ENCODE measurements at regions not wholly inside any gene's neighbourhood (a gene's known extent, or its start where the extent isn't known, plus 50 kb on each side); places are given as distances from the start of the nearest gene placed in this dataset.

DNA sequence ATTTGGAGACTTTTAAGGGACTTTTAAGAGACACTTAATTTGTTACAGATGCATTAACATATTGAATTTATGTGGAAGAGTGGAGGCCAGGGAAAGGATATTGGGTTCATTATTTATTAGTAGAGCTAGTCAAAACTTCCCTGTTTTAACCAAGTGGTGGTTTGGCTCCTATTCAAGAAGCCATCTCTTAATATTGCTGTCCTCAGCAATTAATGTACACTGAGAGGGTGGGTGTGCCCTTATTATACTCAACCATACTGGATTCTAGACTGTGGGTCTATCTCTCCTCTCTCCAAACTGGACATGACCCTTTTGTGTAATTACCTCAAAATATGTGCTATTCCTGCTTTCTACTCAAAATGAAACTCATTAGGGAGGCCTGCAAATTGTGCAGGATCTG, 398.7 kb upstream of the DDHD1 start:
- TF ChIP-seq SP1 (IDR thresholded peaks at IDR 0.05) (no peak), ELF4 (IDR thresholded peaks at IDR 0.05) (no peak), BHLHE40 (IDR thresholded peaks at IDR 0.05; ENCODE audit: borderline replicate concordance) (no peak), FOXK2 (IDR thresholded peaks at IDR 0.05) (no peak), ARNT (IDR thresholded peaks at IDR 0.05) (no peak), SUZ12 (IDR thresholded peaks at IDR 0.05) (no peak), L3MBTL2 (conservative IDR thresholded peaks at IDR 0.05) (no peak), CTBP1 (IDR thresholded peaks at IDR 0.05; ENCODE audit: borderline replicate concordance) (no peak), FOXA1 (IDR thresholded peaks at IDR 0.05) (no peak)

Measured in HEK293T (cell line).